HUES6 (cell line): ENCODE measurements at regions not wholly inside any gene's neighbourhood (a gene's known extent, or its start where the extent isn't known, plus 50 kb on each side); places are given as distances from the start of the nearest gene placed in this dataset.

Experiments
- H3K27ac ChIP-seq: 2 replicates; pipeline ENCODE4 v1.7.0; 2013; ENCODE audit warnings: low read depth, mild to moderate bottlenecking, low read length, inconsistent platforms
- H3K27me3 ChIP-seq: 2 replicates; pipeline ENCODE4 v1.6.1; 2013; ENCODE audit warnings: low read length; ENCODE audit not compliant: control insufficient read depth, insufficient read depth
- H3K36me3 ChIP-seq: 2 replicates; pipeline ENCODE4 v1.6.1; 2013; ENCODE audit warnings: low read length; ENCODE audit not compliant: control insufficient read depth, insufficient read depth
- H3K4me1 ChIP-seq: 2 replicates; pipeline ENCODE4 v1.6.1; 2013; ENCODE audit warnings: low read length; ENCODE audit not compliant: control insufficient read depth, insufficient read depth
- H3K4me3 ChIP-seq: 2 replicates; pipeline ENCODE4 v1.5.1; 2013; ENCODE audit warnings: low read depth, low read length
- H3K9ac ChIP-seq: one replicate; pipeline ENCODE4 v1.6.1; 2013; ENCODE audit warnings: mild to moderate bottlenecking, low read length
- H3K9me3 ChIP-seq: 2 replicates; pipeline ENCODE4 v1.6.1; 2013; ENCODE audit warnings: low read depth, low read length; ENCODE audit not compliant: control insufficient read depth, insufficient read depth

- H3K27me3 ChIP-seq, result no peaks in the 10 kb centered on the region
- H3K36me3 ChIP-seq, result no peaks in the 10 kb centered on the region
- no peaks in the 10 kb centered on the region for H3K9me3 ChIP-seq
- H3K4me1 ChIP-seq, result peaks cover 5% of the 10 kb centered on the region
- no peak overlapping the region for H3K9ac ChIP-seq
- H3K27ac ChIP-seq, result no peak overlapping the region
- H3K4me3 ChIP-seq, result no peak overlapping the region
Observed at GRCh38 chr14:87635442-87635841, 357.5 kb downstream of the GALC start.

DNA sequence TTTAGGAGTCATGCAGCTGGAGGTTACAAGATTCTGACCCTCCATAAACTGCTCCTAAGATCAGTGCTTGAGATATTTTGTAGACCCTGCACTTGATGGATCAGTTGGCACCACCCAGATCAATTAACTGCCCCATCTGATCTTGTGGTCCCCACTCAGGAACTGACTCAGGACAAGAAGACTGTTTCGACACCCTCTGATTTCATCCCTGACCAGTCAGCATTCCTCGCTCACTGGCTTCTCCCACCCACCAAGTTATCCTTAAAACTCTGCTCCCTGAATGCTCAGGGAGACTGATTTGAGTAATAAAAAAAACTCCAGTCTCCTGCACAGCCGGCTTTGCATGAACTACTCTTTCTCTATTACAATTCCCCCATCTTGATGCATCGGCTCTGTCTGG lies 360.2 kb downstream of the GALC start:
- Histone ChIP-seq H3K4me3 (no peak overlapping the region), H3K27me3 (no peaks in the 10 kb centered on the region), H3K4me1 (peaks cover 11% of the 10 kb centered on the region), H3K9ac (no peak overlapping the region), H3K9me3 (no peaks in the 10 kb centered on the region), H3K36me3 (no peaks in the 10 kb centered on the region), H3K27ac (no peak overlapping the region)

DNA sequence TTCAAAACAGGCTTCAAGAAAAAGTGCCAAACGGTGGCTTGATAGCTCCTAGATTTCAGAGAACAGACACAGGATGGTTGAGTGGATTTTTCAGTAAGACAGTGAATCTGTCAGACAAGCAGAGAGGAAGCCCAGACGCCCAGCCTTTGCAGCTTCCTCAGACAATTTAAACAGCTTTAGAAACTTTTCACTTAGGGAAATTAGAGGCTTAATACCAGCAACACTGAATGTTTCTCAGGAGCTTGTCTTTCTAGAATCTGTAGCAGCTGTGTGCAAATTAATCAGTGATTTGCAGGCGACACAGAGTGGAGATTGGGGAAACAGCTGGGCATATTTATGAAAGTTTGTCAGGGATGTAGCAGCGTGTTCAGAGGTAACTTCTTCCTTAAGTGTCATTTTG lies 362.1 kb downstream of the GALC start:
- H3K4me1 ChIP-seq, result peaks cover 11% of the 10 kb centered on the region
- no peaks in the 10 kb centered on the region for H3K9me3 ChIP-seq
- H3K27ac ChIP-seq, result no peak overlapping the region
- no peak overlapping the region for H3K4me3 ChIP-seq
- H3K9ac ChIP-seq, result no peak overlapping the region
- no peaks in the 10 kb centered on the region for H3K36me3 ChIP-seq
- H3K27me3 ChIP-seq, result no peaks in the 10 kb centered on the region

DNA sequence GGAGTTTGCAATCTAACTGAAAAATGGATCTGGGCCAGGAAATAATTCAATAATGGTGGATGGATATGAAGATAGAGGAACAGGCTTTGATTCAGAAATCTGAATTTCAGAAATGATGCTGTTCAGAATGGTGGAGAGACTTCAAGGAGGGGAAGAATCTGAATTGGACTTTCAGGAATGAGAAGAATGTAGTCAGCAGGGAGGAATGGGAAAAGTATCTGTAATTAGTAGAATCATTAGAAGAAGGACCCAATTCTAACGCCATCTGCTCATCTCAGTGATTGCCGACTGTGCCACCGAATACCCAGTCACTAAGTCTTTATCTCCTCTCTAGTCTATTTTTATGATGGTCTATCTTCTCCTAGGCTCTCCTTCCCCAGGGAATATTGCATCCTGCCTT lies 363.2 kb downstream of the GALC start:
- peaks cover 11% of the 10 kb centered on the region for H3K4me1 ChIP-seq
- H3K9me3 ChIP-seq, result no peaks in the 10 kb centered on the region
- no peaks in the 10 kb centered on the region for H3K36me3 ChIP-seq
- no peak overlapping the region for H3K9ac ChIP-seq
- H3K27me3 ChIP-seq, result no peaks in the 10 kb centered on the region
- no peak overlapping the region for H3K4me3 ChIP-seq
- H3K27ac ChIP-seq, result no peak overlapping the region

DNA sequence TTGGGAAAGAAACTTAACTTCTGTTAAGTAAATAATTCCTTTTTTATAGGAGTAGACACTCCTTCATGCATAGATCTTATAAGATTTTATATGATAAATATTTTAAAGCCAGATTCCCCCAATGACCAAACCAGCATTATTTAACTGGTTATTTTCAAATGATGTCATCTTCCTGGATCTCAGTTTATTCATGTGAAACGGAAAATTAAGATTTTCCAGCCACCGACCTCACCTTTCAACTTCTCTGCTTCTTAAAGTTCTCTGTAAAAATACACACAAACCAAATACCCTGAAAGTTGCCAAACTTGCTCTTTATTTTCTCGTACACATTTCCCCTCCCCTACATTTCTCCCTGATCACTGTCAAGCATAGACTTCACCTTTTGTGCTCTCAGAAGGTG lies 364.2 kb downstream of the GALC start:
- Histone ChIP-seq H3K4me3 (no peak overlapping the region), H3K9me3 (no peaks in the 10 kb centered on the region), H3K36me3 (no peaks in the 10 kb centered on the region), H3K27me3 (no peaks in the 10 kb centered on the region), H3K9ac (no peak overlapping the region), H3K4me1 (peaks cover 11% of the 10 kb centered on the region), H3K27ac (no peak overlapping the region)

- H3K9me3 ChIP-seq, result peaks cover 1% of the 10 kb centered on the region; the same call in 1 of the 2 replicates
- peaks cover 11% of the 10 kb centered on the region for H3K4me1 ChIP-seq
- no peak overlapping the region for H3K4me3 ChIP-seq
- no peaks in the 10 kb centered on the region for H3K27me3 ChIP-seq
- H3K9ac ChIP-seq, result no peak overlapping the region
- H3K27ac ChIP-seq, result no peak overlapping the region
- H3K36me3 ChIP-seq, result no peaks in the 10 kb centered on the region
Observed at GRCh38 chr14:87628129-87628528, 364.9 kb downstream of the GALC start.

DNA sequence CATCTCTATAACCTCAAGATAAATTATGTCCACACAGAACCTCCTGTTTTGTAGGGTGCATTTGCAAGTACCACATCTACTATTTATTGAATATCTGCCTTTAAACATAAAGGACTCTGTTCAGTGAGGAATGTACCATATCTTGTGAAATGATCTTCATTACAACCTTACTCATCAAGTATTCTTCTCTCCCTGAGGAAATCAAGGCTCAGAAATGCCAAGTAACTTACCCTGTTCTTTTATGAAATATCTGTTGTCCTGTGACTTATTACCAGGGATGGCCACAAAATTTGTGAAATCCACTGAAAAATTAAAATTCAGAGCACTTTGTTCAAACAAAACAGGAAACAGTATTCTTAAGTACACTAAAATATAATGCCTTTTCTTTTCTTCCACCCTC lies 366.7 kb downstream of the GALC start:
- H3K4me1 ChIP-seq, result peaks cover 11% of the 10 kb centered on the region
- no peak overlapping the region for H3K27ac ChIP-seq
- H3K36me3 ChIP-seq, result no peaks in the 10 kb centered on the region
- no peak overlapping the region for H3K4me3 ChIP-seq
- H3K27me3 ChIP-seq, result no peaks in the 10 kb centered on the region
- H3K9me3 ChIP-seq, result peaks cover 18% of the 10 kb centered on the region
- H3K9ac ChIP-seq, result no peak overlapping the region

DNA sequence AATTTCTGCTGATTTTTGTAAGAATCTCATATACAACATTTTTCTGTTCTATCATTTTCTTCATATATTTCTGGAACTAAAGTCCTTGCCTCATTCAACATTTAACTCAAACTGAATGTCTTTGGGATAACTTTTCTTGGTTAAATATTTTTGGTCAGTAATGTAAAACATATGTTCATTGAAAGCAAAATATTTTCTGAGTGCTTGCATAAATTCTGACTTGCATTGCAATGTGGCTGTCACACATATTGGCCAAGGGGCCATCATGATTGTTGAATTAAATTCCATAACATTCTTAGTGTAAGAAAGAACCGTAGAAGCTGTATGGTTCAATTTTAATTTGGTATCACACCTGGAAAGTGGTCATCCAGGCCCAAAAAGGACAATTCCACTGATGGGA lies 369.4 kb downstream of the GALC start:
- no peak overlapping the region for H3K4me3 ChIP-seq
- H3K27me3 ChIP-seq, result no peaks in the 10 kb centered on the region
- H3K4me1 ChIP-seq, result no peaks in the 10 kb centered on the region
- H3K9me3 ChIP-seq, result peaks cover 33% of the 10 kb centered on the region
- H3K27ac ChIP-seq, result no peak overlapping the region
- H3K9ac ChIP-seq, result no peak overlapping the region
- H3K36me3 ChIP-seq, result no peaks in the 10 kb centered on the region

DNA sequence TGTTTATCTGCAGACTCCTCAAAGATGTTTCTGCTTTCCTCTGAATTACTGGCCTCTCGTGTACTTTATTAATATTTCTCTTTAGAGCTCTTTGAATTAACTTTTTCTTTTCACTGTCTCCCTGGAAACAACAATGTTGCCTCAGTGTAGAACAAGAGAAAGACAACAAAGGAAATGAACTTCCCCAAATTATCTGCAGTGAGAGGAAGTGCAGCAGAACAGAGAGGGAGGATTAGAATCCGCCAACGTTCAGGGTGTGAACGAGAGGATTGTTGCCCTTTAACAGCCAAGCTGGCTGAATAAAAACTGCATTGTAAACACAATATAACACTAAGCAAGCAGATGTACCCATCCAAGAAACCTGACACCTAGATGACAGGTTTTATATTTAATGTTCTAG lies 375.9 kb downstream of the GALC start:
- Histone ChIP-seq H3K27me3 (no peaks in the 10 kb centered on the region), H3K9ac (no peak overlapping the region), H3K36me3 (no peaks in the 10 kb centered on the region), H3K4me1 (no peaks in the 10 kb centered on the region), H3K27ac (no peak overlapping the region), H3K9me3 (peaks cover 23% of the 10 kb centered on the region), H3K4me3 (no peak overlapping the region)

GRCh38 chr14:87615822-87616679 lies 376.9 kb downstream of the GALC start:
- Histone ChIP-seq H3K27me3 (no peaks in the 10 kb centered on the region), H3K9ac (no peak overlapping the region), H3K4me1 (no peaks in the 10 kb centered on the region), H3K4me3 (no peak overlapping the region), H3K36me3 (no peaks in the 10 kb centered on the region), H3K9me3 (peaks cover 13% of the 10 kb centered on the region), H3K27ac (no peak overlapping the region)

DNA sequence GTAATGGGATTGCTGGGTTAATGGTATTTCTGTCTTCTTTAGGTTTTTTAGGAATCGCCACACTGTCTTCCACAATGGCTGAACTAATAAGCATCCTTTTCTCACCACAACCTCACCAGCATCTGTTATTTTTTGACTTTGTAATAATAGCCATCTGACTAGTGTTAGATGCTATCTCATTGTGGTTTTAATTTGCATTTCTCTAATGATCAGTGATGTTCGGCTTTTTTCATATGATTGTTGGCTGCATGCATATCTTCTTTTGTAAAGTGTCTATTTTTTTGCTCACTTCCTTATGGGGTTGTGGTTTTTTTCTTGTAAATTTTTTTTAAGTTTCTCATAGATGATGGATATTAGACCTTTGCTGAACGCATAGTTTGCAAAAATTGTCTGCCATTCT lies 377.9 kb downstream of the GALC start:
- Histone ChIP-seq H3K4me3 (no peak overlapping the region), H3K9ac (no peak overlapping the region), H3K36me3 (no peaks in the 10 kb centered on the region), H3K4me1 (no peaks in the 10 kb centered on the region), H3K9me3 (peaks cover 3% of the 10 kb centered on the region; the same call in 1 of the 2 replicates), H3K27ac (no peak overlapping the region), H3K27me3 (no peaks in the 10 kb centered on the region)
